ENCODE measurements at regions not wholly inside any gene's neighbourhood (a gene's known extent, or its start where the extent isn't known, plus 50 kb on each side); places are given as distances from the start of the nearest gene placed in this dataset.

DNA sequence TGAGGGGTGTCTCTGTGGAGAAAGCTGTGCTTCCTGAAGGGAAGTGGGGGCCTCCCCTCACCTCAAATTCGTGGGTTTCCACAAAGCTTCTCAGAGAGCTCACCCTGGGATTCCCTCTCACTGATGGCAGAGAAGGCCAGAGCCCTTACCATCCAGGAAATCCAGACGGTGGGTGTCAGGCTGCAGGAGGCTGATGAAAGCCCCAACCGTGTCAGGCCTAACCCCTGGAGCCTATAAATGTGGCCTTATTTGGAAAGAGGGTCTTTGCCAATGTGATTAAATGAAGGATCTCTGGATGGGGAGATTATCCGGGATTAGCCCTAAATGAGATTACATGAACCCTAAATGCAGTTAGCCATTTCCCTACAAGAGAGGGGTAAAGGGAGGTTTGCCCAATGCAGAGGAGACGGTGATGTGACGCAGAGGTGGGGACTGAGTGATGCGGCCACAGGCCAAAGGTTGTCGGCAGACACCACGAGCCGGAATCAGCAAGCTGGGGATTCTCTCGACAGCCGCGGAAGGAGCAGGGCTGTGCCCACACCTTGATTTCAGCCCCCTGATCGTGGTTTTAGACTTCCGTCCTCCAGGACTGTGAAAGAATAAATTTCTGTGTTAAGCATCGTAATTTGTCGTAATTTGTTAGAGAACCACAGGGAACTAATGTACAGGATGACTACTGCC lies 82.6 kb downstream of the TOMM20 start:
- Mint-ChIP-seq H3K4me1 (ENCODE audit: low read depth in 2 of 2) (peaks cover 36 to 56% of the 10 kb centered on the region in 2 donors), H3K9me3 (no peaks in the 10 kb centered on the region), H3K27me3 (no peaks in the 10 kb centered on the region), H3K4me3 (peak overlapping the region; percentile 59), H3K36me3 (no peaks in the 10 kb centered on the region), H3K27ac (peak overlapping the region; percentile 79 to 87)
- DNase-seq (ENCODE audit: low spot score): peak; percentile 76
- peak; percentile 21 to 71 for ATAC-seq

DNA sequence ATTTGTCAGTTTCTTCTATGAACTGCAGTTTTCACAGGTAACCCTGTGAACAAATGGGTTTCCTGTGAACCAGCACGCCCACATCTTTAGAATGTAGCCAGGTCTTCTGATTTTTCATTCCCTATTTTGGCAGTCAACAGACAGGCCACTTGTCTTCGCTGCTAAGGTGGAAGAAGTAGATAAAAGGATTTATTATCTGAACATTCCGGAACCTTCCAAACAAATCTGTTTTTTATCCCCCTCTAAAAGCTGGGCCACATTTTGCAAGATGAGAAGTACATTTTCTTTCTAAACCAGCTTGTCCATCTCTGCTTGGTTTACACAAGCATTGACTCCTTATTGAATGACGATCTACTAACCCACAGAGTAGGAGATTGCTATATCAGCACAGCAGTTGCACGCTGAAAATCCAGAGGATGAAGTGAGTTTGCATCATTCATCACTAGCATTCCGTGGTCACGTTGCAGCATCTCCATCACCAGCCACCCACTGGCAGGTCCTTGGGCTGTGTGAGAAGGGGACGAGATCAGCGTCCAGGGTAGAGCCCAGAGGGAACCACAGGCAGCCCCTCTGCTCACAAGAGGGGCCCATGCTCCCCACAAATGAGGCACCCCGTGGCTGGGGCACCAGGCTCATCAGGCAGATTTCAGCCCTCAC lies 83.5 kb downstream of the TOMM20 start:
- DNase-seq (ENCODE audit: low spot score): no peak
- peaks cover 38 to 60% of the 10 kb centered on the region in 2 donors for H3K4me1 Mint-ChIP-seq (ENCODE audit: low read depth in 2 of 2)
- no peaks in the 10 kb centered on the region for H3K36me3 Mint-ChIP-seq
- H3K27me3 Mint-ChIP-seq: no peaks in the 10 kb centered on the region
- peak; percentile 32 to 34 for ATAC-seq
- peak overlapping the region; percentile 79 to 87 for H3K27ac Mint-ChIP-seq
- H3K9me3 Mint-ChIP-seq: no peaks in the 10 kb centered on the region
- peak overlapping the region; percentile 59 for H3K4me3 Mint-ChIP-seq

DNA sequence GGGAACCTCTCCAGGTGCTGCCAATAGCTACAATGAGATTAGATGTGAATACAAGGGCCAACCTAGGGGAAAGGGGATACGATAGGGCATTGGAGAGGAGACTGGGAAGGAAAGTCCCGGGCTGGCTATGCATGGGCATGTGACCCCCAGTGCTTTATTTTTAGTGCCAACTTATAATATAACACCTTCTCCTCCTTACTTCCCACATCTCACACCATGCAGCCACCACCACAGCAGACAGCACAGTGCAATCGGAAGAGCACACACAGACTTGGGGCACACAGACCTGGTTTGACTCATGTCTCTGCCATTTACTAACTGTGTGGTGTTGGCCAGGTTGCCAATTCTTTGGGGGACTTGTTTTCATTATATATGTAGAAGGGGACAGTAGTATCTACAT lies 85.4 kb downstream of the TOMM20 start:
- peaks cover 34 to 63% of the 10 kb centered on the region in 2 donors for H3K4me1 Mint-ChIP-seq (ENCODE audit: low read depth in 2 of 2)
- no peaks in the 10 kb centered on the region for H3K27me3 Mint-ChIP-seq
- H3K36me3 Mint-ChIP-seq: peaks cover 12% of the 10 kb centered on the region
- DNase-seq (ENCODE audit: low spot score): peak; percentile 75
- H3K4me3 Mint-ChIP-seq: peak overlapping the region; percentile 57
- peak; percentile 88 to 90 for ATAC-seq
- no peaks in the 10 kb centered on the region for H3K9me3 Mint-ChIP-seq
- H3K27ac Mint-ChIP-seq: peak overlapping the region in 1 of 2 donors; percentile 45

DNA sequence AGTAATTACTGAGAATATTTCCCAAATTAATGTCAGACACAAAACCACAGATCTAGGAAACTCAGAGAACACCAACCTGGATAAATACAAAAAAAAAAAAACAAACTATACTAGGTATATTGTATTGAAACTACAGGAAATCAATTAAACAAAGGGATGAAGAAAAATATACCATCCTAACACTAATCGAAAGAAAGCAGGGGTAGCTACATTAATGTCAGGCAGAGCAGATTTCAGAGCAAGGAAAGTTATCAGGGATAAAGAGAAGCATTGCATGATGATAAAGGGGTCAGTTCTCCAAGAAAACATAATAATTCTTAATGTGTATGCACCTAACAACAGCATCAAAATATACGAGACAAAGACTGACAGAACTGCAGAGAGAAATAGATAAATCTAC lies 89.9 kb downstream of the TOMM20 start:
- no peak for DNase-seq (ENCODE audit: low spot score)
- H3K27me3 Mint-ChIP-seq: no peaks in the 10 kb centered on the region
- H3K27ac Mint-ChIP-seq: peak overlapping the region in 1 of 2 donors; percentile 28
- H3K4me1 Mint-ChIP-seq (ENCODE audit: low read depth in 2 of 2): peaks cover 27 to 39% of the 10 kb centered on the region in 2 donors
- no peak overlapping the region for H3K4me3 Mint-ChIP-seq
- peaks cover 4% of the 10 kb centered on the region for H3K9me3 Mint-ChIP-seq
- no peak for ATAC-seq
- peaks cover 18% of the 10 kb centered on the region for H3K36me3 Mint-ChIP-seq

DNA sequence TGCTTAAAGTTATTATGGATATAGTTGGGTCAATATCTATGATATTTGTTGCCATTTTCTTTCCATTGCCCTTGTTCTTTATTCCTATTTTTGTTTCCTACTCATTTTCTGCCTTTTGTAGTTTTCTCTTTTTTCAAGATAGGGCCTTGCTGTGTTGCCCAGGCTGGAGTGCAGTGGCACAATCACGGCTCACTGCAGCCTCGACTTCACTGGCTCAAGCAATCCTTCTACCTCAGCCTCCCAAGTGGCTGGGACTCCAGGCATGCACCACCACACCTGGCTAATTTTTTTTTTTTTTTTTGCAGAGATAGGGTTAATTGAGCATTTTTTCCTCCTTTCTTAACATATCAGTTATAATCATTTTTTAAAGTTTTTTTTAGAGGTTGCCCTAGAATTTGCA lies 92.7 kb downstream of the TOMM20 start:
- ATAC-seq (no peak), DNase-seq (ENCODE audit: low spot score) (no peak)
- H3K4me3 Mint-ChIP-seq: no peak overlapping the region
- no peaks in the 10 kb centered on the region for H3K27me3 Mint-ChIP-seq
- H3K4me1 Mint-ChIP-seq (ENCODE audit: low read depth in 2 of 2): peaks cover 34 to 35% of the 10 kb centered on the region in 2 donors
- H3K27ac Mint-ChIP-seq: peak overlapping the region in 1 of 2 donors; percentile 82
- H3K36me3 Mint-ChIP-seq: peaks cover 23% of the 10 kb centered on the region
- H3K9me3 Mint-ChIP-seq: peaks cover 4% of the 10 kb centered on the region

DNA sequence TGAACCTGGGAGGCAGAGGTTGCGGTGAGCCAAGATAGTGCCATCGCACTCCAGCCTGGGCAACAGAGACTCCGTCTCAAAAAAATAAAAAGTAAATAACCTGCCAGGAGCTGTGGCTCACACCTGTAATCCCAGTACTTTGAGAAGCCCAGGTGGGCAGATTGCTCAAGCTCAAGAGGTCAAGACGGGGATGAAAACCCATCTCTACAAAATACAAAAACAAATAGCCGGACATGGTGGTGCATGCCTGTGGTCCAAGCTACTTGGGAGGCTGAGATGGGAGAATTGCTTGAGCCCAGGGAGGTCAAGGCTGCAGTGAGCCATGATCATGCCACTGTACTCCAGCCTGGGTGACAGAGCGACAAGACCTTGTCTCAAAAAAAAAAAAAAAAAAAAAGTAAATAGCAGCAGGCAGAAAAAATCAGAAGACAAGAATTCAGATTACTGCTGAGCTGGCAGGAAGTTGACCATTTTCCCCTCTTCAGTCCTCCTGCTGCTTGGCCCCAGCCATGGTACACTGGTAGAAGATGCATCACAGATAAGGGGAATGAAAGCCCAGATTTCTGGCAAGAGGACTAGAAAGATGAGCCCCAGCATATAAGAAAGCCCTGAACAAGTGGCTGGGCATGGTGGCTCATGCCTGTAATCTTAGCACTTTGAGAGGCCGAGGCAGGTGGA lies 97.6 kb downstream of the TOMM20 start:
- peak overlapping the region; percentile 51 to 90 for H3K27ac Mint-ChIP-seq
- peaks cover 21 to 31% of the 10 kb centered on the region in 2 donors for H3K4me1 Mint-ChIP-seq (ENCODE audit: low read depth in 2 of 2)
- ATAC-seq (no peak), DNase-seq (ENCODE audit: low spot score) (no peak)
- peak overlapping the region; percentile 34 for H3K4me3 Mint-ChIP-seq
- H3K36me3 Mint-ChIP-seq: peaks cover 6% of the 10 kb centered on the region
- peaks cover 6% of the 10 kb centered on the region for H3K9me3 Mint-ChIP-seq
- no peaks in the 10 kb centered on the region for H3K27me3 Mint-ChIP-seq

DNA sequence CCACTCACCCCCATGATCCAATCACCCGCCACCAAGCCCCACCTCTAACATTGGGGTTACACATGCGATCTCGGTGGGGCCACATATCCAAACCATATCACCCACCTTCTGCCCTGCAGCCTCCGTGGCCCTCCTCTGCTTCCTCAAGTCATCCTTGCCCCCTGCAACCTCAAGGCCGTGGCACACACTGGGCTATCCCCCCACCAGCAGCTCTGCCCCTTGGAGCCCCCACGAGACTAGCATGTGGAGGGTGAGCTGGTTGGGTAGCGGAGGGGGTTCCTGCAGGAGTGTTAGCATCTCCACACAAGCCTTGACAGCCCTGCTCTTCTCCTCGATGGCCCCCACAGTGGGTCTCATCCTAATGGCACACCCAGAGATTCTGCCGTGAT lies 100.8 kb downstream of the TOMM20 start:
- no peak for DNase-seq (ENCODE audit: low spot score)
- peaks cover 6% of the 10 kb centered on the region for H3K36me3 Mint-ChIP-seq
- peaks cover 6% of the 10 kb centered on the region for H3K9me3 Mint-ChIP-seq
- no peaks in the 10 kb centered on the region for H3K27me3 Mint-ChIP-seq
- H3K27ac Mint-ChIP-seq: peak overlapping the region in 1 of 2 donors; percentile 70
- ATAC-seq: no peak
- H3K4me1 Mint-ChIP-seq (ENCODE audit: low read depth in 2 of 2): peaks cover 29 to 43% of the 10 kb centered on the region in 2 donors
- H3K4me3 Mint-ChIP-seq: no peak overlapping the region

DNA sequence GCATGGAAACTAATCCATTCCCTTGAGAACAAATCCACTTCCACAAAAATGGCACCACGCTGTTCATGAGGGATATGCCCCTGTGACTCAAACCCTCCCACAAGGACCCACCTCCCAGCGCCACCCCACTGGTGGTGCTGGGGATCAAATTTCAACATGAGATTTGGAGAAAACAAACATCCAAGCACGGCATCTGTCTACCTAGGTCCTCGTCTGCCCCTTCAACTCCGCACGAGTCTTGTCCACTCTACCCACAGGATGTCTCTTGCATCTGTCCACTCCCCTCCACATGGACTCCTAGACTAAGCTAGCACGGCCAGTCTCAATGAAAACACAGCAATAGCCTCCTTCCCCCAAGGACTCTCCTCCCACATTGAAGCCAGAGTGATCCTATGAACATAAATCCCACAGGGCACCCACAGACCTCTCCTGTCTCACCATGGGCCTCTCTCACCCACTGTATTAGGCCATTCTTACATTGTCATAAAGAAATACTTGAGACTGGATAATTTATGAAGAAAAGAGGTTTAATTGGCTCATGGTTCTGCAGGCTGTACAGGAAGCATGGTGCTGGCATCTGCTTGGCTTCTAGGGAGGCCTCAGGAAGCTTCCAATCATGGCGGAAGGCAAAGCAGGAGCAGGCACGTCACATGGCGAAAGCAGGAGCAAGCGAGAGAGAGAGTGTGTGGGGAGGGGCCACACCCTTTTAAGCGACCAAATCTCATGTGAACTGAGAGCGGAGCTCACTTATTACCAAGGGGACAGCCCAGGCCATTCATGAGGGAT lies 101.4 kb downstream of the TOMM20 start:
- Mint-ChIP-seq H3K27ac (peak overlapping the region in 1 of 2 donors; percentile 28), H3K4me1 (ENCODE audit: low read depth in 2 of 2) (peaks cover 29 to 45% of the 10 kb centered on the region in 2 donors), H3K9me3 (peaks cover 6% of the 10 kb centered on the region), H3K27me3 (no peaks in the 10 kb centered on the region), H3K36me3 (peaks cover 5% of the 10 kb centered on the region), H3K4me3 (no peak overlapping the region)
- DNase-seq (ENCODE audit: low spot score): no peak
- no peak for ATAC-seq

DNA sequence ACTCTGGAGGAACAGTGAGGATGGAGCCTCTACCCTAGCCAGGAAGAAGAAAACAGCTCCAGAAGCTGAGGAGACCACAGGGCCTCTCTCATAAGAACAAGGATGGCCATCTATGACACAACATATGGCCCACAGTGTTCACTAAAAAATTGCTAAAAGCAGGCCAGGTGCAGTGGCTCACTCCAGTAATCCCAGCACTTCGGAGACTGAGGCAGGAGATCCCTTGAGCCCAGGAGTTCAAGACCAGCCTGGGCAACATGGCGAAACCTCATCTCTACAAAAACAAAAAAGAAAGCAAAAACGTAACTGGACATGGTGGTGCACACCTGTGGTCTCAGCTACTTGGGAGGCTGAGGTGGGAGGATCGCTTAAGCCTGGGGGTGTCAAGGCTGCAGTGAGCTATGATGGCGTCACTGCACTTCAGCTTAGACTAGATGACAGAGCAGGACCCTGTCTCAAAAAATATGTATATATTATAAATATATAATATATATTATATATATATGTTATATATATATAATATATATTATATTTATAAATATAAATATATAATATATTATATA lies 103.1 kb downstream of the TOMM20 start:
- ATAC-seq: no peak
- no peaks in the 10 kb centered on the region for H3K36me3 Mint-ChIP-seq

DNA sequence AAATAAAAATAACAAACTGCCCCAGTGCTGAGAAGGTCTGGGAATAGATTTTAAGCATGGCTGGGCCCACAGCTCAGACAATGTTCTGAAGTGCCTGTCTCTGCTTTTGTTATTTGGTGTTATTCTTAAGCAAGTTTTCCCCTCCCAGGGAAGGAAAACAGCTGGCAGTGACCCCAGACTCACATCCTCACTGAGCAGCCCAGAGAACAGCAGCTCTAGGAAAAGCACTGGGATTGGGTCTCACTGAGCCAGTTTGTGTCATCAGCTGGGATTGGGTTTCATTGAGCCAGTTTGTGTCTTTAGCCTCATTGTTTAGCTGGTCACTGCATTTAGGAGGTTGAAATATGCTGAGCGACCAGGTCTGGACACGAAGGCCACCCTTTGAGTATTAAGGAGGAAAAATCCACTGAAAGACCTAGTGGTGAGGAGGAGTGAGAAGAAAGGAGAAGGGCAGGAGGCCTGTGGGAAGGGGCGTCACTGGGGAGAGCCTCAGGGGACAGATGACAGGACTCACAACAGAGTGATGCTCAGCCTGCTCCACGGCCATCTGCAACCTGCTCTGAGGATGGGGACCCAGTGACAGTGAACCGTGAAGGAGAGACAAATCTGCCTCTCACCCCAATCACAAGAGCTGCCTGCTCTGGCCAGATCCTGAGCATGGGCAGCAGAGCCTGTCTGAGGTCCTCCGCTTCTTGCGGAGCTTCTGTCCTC lies 103.8 kb downstream of the TOMM20 start:
- no peaks in the 10 kb centered on the region for H3K27me3 Mint-ChIP-seq
- no peak for DNase-seq (ENCODE audit: low spot score)
- H3K36me3 Mint-ChIP-seq: no peaks in the 10 kb centered on the region
- peak overlapping the region; percentile 50 to 90 for H3K27ac Mint-ChIP-seq
- ATAC-seq: no peak
- peaks cover 6% of the 10 kb centered on the region for H3K9me3 Mint-ChIP-seq
- no peak overlapping the region for H3K4me3 Mint-ChIP-seq
- H3K4me1 Mint-ChIP-seq (ENCODE audit: low read depth in 2 of 2): peaks cover 26 to 46% of the 10 kb centered on the region in 2 donors

More for the DNA sequence above, 103.1 kb downstream of the TOMM20 start:
- Mint-ChIP-seq H3K27ac (peak overlapping the region; percentile 50 to 90), H3K27me3 (no peaks in the 10 kb centered on the region), H3K4me3 (no peak overlapping the region), H3K9me3 (peaks cover 6% of the 10 kb centered on the region), H3K4me1 (ENCODE audit: low read depth in 2 of 2) (peaks cover 25 to 42% of the 10 kb centered on the region in 2 donors)
- no peak for DNase-seq (ENCODE audit: low spot score)

DNA sequence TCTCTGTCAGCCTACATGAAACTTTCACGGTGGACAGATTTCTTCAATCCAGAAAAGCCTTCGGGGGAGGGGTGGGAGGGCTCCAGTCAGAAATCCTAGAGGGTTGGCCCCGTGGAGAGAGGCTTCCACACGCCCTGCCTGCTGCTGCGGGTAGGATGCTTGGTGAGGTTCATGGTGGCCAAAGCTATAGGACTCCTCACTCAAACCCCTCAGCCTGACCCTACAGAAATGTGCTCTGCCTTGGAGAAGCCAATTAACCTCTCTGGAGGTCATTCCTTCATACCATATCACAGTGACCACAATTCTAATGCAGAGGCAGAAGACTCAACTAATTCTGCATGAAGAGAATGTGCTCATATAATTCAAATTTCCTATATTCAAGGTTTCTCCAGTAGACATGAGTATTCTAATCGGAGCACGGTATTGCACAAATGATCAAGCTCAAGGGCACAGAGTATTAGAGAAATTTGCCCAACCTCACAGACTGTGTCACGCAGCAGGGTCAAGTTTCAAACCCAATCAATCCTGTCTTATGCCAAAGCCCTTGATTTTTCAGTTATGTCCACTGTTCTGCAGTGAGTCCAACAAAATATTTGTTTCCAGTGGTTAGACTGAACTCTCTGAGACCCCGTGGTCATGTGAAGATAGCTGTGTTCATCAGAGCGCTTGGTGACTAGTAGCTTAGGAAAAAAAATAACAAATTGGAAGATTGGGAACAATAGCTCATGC lies 104.8 kb downstream of the TOMM20 start:
- Mint-ChIP-seq H3K4me3 (no peak overlapping the region), H3K27me3 (no peaks in the 10 kb centered on the region), H3K9me3 (peaks cover 6% of the 10 kb centered on the region), H3K4me1 (ENCODE audit: low read depth in 2 of 2) (peaks cover 36 to 56% of the 10 kb centered on the region in 2 donors), H3K36me3 (peaks cover 6% of the 10 kb centered on the region), H3K27ac (peak overlapping the region in 1 of 2 donors; percentile 90)
- ATAC-seq: peak in 1 of 2 donors; percentile 28
- no peak for DNase-seq (ENCODE audit: low spot score)

DNA sequence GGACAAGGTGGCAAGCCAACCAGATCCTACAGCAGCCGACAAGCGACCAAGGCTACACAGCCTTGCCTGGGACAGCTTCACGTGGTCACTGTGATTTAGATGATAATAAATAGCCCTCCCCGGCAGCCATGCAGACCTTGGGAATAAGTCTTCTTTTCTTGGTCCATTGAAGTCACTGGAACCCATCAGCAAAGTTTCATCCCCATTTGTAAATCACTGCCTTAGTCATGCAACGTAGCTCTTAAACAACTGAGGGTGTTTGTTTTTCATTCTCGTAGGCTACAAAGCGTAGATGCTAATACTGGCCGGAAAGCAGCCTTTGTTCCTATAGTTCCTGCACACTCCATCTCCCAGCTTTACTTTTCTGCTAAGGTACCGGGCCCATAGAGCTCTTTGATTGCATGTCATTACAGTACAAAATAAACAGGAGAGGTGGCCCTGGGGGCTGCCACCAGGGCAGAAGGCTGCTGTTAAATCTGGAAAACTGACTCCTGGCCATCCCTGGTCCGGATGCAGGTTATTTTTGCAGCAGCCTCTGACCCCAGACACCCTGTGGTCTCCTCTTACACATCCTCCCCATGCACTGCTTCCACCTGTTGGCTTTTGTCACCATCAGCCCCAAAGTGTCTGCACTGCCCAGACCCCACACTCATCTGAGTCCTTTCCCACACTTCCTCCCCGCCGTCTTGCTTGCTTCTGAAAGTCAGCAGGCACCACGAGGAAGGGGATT lies 105.5 kb downstream of the TOMM20 start:
- ATAC-seq: peak; percentile 74 to 83
- DNase-seq (ENCODE audit: low spot score): no peak
- Mint-ChIP-seq H3K27ac (peak overlapping the region in 1 of 2 donors; percentile 90), H3K36me3 (peaks cover 11% of the 10 kb centered on the region), H3K9me3 (peaks cover 3% of the 10 kb centered on the region), H3K4me1 (ENCODE audit: low read depth in 2 of 2) (peaks cover 43 to 60% of the 10 kb centered on the region in 2 donors), H3K27me3 (no peaks in the 10 kb centered on the region), H3K4me3 (no peak overlapping the region)

All from natural killer cell treated with Interleukin-12 subunit alpha and Interleukin-12 subunit beta and Interleukin-15 and Interleukin-18, amount 100 ng/mL, for 72 hours (primary cell).